ENCODE measurements at regions not wholly inside any gene's neighbourhood (a gene's known extent, or its start where the extent isn't known, plus 50 kb on each side); places are given as distances from the start of the nearest gene placed in this dataset.

GRCh38 chr18:8965398-8965797 lies 137.1 kb upstream of the NDUFV2 start:
- no TSS peak for BruUV-seq (replicated peaks)
- Histone ChIP-seq H3K4me1 (ENCODE audit: insufficient read depth, low read length) (peaks cover 44% of the 10 kb centered on the region), H3K27me3 (ENCODE audit: control insufficient read depth in 1 of 2, insufficient read depth in 2 of 2, low read length in 2 of 2) (peaks cover 0 to 8% of the 10 kb centered on the region in 2 experiments; a peak in 2 of 5 replicates), H3K4me2 (ENCODE audit: low read depth, low read length) (no peak overlapping the region), H3K4me3 (replicated peaks in 1 of 3; ENCODE audit: insufficient read depth in 1 of 3, low read depth in 2 of 3, low read length in 3 of 3) (no peak overlapping the region), H3K9ac (ENCODE audit: insufficient read depth, low read depth, low read length) (no peak overlapping the region), H2AFZ (ENCODE audit: low read length) (no peak overlapping the region), H3K27ac (ENCODE audit: extremely low read length, insufficient read depth, low read length) (no peak overlapping the region), H4K20me1 (ENCODE audit: insufficient read depth, low read length) (no peaks in the 10 kb centered on the region), H3K36me3 (replicated peaks in 1 of 2; ENCODE audit: control insufficient read depth in 1 of 2, insufficient read depth in 2 of 2, low read length in 2 of 2) (no peaks in the 10 kb centered on the region), H3K79me2 (ENCODE audit: insufficient read depth, low read length) (no peaks in the 10 kb centered on the region), H3K9me3 (ENCODE audit: low read length) (no peaks in the 10 kb centered on the region)
- intact Hi-C loops (cut with micrococcal nuclease; ENCODE audit: unreplicated experiment) (no loop called here), in situ Hi-C loops (cut with HindIII; ENCODE audit: extremely low pct_ligation_motif_present, low pct_unique_long_range_greater_than_20kb) (no loop called here)
- TF ChIP-seq ZNF605 (CRISPR knock-in tag; IDR thresholded peaks at IDR 0.05) (no peak), ZNF12 (CRISPR knock-in tag; IDR thresholded peaks at IDR 0.05) (no peak), TCF7L2 (IDR thresholded peaks at IDR 0.05; ENCODE audit: low read depth, low read length) (no peak), HNRNPK (IDR thresholded peaks at IDR 0.05; ENCODE audit: low read depth, low read length, poor library complexity, severe bottlenecking) (no peak), NR2F6 (IDR thresholded peaks at IDR 0.05) (no peak), NR2F6 (CRISPR knock-in tag; IDR thresholded peaks at IDR 0.05) (no peak), ZNF331 (CRISPR knock-in tag; IDR thresholded peaks at IDR 0.05) (no peak), MAF1 (CRISPR knock-in tag; IDR thresholded peaks at IDR 0.05; ENCODE audit: borderline replicate concordance) (no peak), HMGXB4 (CRISPR knock-in tag; IDR thresholded peaks at IDR 0.05; ENCODE audit: borderline replicate concordance in 1 of 2, low read depth in 1 of 2) (no peak), ZSCAN31 (CRISPR knock-in tag; IDR thresholded peaks at IDR 0.05; ENCODE audit: low read depth) (no peak), FOXK1 (CRISPR knock-in tag; IDR thresholded peaks at IDR 0.05; ENCODE audit: borderline replicate concordance, low read depth) (no peak), ZNF552 (CRISPR knock-in tag; IDR thresholded peaks at IDR 0.05; ENCODE audit: borderline replicate concordance) (no peak)
- TF ChIP-seq, protein P1, sequence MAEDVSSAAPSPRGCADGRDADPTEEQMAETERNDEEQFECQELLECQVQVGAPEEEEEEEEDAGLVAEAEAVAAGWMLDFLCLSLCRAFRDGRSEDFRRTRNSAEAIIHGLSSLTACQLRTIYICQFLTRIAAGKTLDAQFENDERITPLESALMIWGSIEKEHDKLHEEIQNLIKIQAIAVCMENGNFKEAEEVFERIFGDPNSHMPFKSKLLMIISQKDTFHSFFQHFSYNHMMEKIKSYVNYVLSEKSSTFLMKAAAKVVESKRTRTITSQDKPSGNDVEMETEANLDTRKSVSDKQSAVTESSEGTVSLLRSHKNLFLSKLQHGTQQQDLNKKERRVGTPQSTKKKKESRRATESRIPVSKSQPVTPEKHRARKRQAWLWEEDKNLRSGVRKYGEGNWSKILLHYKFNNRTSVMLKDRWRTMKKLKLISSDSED (CRISPR knock-in tag; IDR thresholded peaks at IDR 0.05): no peak
- FAIRE-seq: no peak
- 74% methylated on average over 6 of the region's 8 CpGs for WGBS (ENCODE audit: low lambda C conversion rate)
- POLR2A ChIA-PET: no interaction called here
- no peak for ATAC-seq
- DNase-seq (ENCODE audit: low spot score): no peak
- CTCF ChIA-PET (ENCODE audit: low intra/inter-chr PET ratio, low total read pairs): no interaction called here
